NCI-H1930 (cell line): ENCODE measurements at regions not wholly inside any gene's neighbourhood (a gene's known extent, or its start where the extent isn't known, plus 50 kb on each side); places are given as distances from the start of the nearest gene placed in this dataset.

ENCODE experiments used
- DNase-seq, 2 experiments: peaks; one replicate each; lab custom pipeline; 2025; lab: John Stamatoyannopoulos, UW

- no peak for DNase-seq
Measured at GRCh38 chr13:46982856-46983582, 86.2 kb upstream of the HTR2A start.

- no peak for DNase-seq
Measured at GRCh38 chr13:46975173-46975572, 78.3 kb upstream of the HTR2A start.

- no peak for DNase-seq
Measured at GRCh38 chr13:46968450-46968849, 71.6 kb upstream of the HTR2A start.

GRCh38 chr13:46964789-46965527 lies 68.1 kb upstream of the HTR2A start:
- DNase-seq, result no peak

- no peak for DNase-seq
Measured at GRCh38 chr13:46963904-46964303, 67.1 kb upstream of the HTR2A start.

GRCh38 chr13:46962281-46962941 lies 65.6 kb upstream of the HTR2A start:
- no peak for DNase-seq

- no peak for DNase-seq
Measured at GRCh38 chr13:46961719-46962118, 64.9 kb upstream of the HTR2A start.

- DNase-seq, result no peak
Measured at GRCh38 chr13:46953941-46954340, 57.1 kb upstream of the HTR2A start.

GRCh38 chr13:46953331-46953730 lies 56.5 kb upstream of the HTR2A start:
- DNase-seq, result no peak

GRCh38 chr13:46951516-46951915 lies 54.7 kb upstream of the HTR2A start:
- no peak for DNase-seq

- no peak for DNase-seq
Measured at GRCh38 chr13:46949211-46949610, 52.4 kb upstream of the HTR2A start.

GRCh38 chr13:46948338-46948737 lies 51.5 kb upstream of the HTR2A start:
- no peak for DNase-seq

- no peak for DNase-seq
Measured at GRCh38 chr13:46947425-46948191, 50.8 kb upstream of the HTR2A start.
